M059J (cell line): ENCODE measurements at regions not wholly inside any gene's neighbourhood (a gene's known extent, or its start where the extent isn't known, plus 50 kb on each side); places are given as distances from the start of the nearest gene placed in this dataset.

Source experiments
- DNase-seq: peaks from one replicate; pipeline ENCODE4 v3.0.0-alpha.2; 2012; ENCODE audit warnings: low read depth

- DNase-seq = peak; percentile 94
Observed at GRCh38 chr2:235170016-235170415, 218.2 kb downstream of the SH3BP4 start.

DNA sequence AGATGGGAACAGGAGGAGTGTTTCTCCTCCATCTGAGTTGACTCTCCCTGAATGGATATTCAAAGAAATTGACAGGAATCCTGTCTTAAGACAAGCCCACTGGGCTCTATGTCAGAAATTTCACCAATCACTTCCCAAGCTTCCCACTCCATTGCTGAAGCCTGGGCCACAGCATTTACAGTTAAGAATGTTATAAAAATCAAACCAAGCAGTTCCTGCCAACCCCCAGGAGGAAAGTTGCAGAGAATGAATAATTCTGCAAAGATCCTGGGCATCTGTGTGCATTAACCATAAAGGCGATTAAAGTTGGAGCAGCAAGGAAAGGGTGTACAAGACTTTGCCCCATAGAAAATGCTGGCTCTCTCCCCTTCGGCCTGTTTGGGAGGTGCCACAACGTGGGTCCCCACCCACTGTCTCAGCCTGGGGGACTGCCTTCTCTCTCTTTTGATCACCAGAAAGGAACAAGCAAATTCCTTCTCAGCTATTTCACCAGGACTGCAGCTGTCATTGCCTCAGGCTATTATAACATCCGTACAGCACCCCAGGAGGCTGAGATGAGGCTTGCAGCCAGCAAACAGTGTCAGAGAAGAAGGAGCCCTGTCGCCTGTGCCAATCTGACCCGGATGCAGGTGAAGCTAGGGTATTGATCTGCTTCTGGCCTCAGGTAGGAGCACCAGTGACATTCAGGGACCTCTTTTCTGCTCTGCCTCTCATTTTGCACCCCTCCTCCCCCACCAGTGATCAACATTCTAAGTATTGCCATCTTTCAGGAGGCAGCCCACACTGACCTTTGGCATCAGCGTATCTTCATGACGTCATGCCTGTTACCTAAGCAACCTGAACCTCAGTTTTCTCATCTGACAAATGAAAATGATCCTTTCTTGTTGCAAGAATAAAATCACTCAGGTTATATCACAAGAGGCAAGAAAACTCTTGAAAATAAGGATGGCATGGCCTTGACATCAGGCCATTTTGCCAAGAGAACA, 219.0 kb downstream of the SH3BP4 start:
- DNase-seq = peak; percentile 94

- DNase-seq = peak; percentile 81
Observed at GRCh38 chr2:235171550-235172031, 219.8 kb downstream of the SH3BP4 start.

DNA sequence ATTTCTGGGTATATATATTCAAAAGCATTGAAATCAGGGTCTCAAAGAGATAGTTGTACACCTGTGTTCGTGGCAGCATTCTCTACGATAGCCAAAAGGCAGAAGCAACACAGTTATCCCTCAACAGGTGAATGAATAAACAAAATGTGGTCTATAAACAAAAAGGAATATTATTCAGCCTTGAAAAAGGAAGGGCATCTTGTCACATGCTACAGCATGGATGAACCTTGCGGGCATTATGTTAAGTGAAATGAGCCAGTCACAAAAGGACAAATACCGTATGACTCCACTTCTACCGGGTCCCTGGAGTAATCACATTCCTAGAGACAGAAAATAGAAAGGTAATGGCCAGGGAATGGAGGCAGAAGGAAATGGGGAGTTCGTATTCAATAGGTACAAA, 228.8 kb downstream of the SH3BP4 start:
- DNase-seq = no peak

DNA sequence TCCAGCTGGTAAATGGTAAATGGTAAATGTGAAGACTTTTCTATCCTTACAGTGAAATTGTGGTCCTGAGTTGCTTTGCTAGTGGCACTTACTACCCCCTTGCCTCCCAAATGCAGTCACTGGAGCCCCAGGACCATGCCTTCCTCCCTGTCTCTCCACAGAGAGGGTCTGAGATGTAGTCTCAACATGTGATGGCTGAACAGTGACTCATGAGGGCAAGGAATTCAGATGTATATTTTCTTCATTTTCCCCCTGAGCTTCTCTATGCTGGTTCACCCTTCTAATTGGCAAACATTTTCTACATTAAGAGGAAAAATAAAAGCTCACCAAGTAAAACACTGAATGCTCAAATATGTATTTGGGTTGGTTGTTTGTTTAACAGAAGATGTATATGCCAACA, 232.0 kb downstream of the SH3BP4 start:
- DNase-seq = no peak

DNA sequence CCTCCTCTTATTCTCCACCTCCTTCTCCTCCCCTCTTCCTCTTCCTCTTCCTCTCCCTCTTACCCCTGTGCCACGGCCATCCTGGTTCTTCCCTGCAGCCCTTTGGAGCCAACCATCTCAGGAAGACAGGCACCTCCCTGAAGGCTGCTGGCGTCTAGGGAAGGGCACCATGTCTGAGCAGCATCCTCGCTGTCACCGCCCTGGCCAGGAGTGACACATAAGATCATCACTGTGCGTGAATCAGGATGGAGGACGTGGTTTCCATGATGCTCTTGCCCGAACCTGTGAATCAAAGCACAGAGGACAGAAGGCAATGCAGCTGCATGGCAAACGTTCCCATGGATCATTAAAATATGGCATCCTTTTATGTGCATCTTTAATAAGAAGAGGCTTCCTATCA, 236.0 kb downstream of the SH3BP4 start:
- no peak for DNase-seq

DNA sequence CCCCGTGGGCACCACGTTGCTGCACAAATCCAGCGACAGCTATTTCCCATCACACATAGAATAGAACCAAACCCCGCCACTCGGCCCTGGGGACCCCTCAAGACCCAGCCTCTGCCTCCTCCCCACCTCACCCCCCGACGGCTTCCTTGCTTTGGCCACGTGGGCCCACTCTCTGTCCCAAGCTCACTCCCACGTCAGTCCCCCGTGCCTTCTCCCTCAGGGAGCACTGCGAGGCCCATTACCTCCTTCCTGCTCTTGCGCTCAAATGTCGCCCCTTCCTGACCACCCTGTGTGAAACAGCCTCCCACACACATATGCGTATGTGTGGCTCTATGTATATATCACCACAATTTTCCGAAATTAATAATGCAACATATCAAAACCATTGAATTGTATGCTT, 239.7 kb downstream of the SH3BP4 start:
- DNase-seq = no peak

DNA sequence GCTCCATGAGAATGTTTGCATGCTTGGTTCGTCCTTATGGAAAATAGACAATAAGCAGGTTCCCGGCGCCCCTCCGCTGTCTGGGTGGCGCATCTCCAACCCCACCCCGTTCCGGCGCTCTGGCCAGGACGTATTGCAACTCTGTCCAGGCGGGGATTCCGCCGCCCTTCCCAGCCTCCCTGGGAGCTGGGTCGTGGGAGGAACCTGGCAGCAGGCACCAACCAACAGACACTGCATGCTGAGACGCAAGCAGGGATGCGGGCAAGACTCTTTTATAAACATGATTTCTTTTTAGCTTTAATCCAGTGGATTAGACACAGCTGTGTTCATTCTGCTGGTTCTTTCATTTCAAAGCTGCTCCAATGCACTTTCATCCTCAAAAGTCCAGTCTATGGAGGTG, 240.2 kb downstream of the SH3BP4 start:
- DNase-seq = no peak

- no peak for DNase-seq
Observed at GRCh38 chr2:235194351-235194750, 242.5 kb downstream of the SH3BP4 start.

DNA sequence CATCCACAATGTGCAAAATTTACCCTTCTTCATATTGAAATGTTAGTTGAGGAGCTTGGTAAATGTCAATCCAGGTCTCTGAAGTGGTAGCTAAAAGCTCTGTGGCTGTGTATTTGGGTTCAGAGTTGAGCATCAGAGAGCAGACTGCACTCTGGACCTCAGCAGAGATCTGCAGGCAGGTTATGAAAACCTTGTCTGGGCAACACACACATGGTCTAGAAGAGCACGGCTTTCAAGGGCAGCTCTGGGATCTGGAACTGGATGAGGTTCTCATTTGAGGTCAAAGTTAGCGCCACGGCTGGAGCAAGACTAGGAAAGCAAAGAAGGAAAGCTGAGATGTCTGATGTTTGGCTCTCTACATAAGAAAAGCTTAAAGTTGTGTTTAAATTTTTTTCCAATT, 243.0 kb downstream of the SH3BP4 start:
- DNase-seq = no peak

DNA sequence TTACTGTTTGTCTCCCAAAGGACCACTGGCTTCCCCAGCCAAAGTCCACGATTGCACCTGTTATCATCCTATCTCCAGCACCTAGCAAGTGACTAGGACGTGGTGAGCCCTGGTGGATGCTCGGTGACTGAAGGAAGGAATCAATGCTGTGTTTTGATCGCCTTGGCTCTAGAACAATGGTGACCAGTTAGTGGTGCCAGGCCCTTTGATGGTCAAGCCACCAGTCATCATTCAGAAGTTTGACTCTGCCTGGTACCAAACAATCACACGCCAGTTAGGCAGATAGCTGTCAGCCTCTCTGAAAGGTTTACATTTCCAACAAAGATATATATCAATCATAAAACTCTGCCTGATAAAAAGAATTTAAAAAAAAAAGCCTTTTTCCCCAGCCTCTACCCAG, 244.1 kb downstream of the SH3BP4 start:
- DNase-seq = no peak

DNA sequence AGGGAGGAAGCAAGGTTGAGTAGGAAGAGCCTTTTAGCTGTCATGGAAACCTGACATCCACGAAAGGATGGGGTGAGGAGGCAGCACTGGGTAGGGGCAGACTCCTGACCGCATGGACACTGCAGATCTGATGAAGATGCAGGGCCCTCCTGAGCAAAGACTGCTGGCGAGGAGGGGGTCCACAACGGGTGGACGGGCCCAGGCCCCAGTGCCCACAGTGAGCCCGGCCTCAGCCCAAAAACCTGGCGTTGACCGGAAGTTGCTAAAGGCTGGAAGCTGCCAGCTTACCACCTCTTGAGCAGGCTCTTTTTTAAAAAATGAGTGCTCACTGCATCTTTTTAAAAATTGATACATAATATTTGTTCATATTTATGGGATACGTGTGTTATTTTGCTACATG, 247.3 kb downstream of the SH3BP4 start:
- no peak for DNase-seq

GRCh38 chr2:235200216-235200615, 248.4 kb downstream of the SH3BP4 start:
- DNase-seq = no peak

DNA sequence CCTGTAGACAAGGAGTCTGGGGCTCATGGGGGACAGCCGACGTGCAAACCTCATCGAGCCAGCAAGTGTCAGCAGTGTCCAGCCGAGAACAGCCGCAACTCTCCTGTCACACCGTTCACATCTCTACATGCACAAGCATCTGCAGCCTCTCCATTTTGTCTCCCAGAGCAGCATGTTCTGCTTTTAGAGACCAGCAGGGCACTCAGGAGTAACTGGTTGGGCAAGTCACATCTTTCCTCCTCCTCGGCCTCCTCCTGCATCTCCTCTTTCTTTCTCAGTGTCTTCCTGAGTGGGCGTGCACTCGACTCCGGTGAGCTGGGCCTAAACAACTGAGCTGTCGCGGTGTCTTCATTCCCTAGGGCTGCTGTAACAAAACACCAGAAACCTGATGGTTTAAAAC, 249.9 kb downstream of the SH3BP4 start:
- DNase-seq = no peak

- peak; percentile 21 for DNase-seq
Observed at GRCh38 chr2:235204948-235205347, 253.1 kb downstream of the SH3BP4 start.

GRCh38 chr2:235206399-235206798, 254.6 kb downstream of the SH3BP4 start:
- no peak for DNase-seq

GRCh38 chr2:235206980-235207579, 255.3 kb downstream of the SH3BP4 start:
- peak; percentile 17 for DNase-seq

DNA sequence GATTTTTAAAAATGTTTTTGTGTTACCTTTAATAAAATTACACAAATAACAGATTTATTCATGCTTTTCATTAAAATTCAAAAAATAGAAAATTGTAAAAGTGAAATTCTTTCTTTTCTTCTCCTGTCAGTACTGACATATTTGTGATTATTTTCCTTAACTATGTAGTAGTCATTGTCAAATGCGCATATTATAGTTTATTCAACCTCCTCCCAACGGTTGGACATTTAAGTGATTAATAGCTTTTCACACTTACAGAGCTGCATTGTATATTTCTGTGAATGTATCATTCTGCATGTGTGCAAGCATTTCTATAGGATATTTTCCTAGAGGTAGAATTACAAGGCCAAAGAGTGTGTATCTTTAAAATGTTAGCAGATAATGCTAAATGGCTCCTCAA, 259.2 kb downstream of the SH3BP4 start:
- no peak for DNase-seq

- no peak for DNase-seq
Observed at GRCh38 chr2:235212501-235213158, 260.8 kb downstream of the SH3BP4 start.

DNA sequence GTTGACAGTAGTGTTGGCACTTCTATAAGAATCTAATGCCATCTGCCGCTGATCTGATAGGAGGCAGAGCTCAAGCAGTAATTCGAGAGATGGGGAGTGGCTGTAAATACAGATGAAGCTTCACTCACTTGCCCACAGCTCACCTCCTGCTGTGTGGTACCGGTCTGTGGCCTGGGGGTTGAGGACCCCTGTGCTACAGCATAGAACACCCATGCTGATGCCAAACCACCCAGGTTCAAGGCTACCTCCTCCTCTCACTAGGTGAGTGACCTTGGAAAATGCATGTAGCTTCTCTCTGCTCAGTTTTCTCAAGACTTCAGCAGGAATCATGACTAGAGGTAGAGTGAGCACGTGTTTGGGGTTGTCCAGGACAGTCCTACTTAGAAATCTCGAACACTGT, 263.4 kb downstream of the SH3BP4 start:
- DNase-seq = no peak

GRCh38 chr2:235216901-235217300, 265.1 kb downstream of the SH3BP4 start:
- no peak for DNase-seq

DNA sequence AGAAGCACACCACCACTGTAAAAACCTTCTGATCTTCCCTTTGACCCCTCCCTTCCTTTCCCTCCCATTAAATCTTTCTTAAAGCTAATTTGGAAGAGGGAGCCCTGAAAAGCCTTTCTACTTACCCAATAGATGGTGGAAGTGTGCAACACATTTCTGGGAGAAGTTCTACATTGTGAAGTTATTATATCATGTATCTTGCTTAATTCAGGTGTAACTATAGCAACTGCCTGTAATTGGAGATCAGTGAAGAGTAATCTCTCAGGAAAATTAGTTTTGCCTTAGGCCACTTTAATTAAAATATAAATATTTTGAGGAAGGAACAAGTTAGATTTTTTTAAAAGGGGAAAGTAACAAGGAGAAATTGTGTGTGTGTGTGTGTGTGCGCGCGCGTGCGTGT, 266.0 kb downstream of the SH3BP4 start:
- DNase-seq = peak; percentile 46

DNA sequence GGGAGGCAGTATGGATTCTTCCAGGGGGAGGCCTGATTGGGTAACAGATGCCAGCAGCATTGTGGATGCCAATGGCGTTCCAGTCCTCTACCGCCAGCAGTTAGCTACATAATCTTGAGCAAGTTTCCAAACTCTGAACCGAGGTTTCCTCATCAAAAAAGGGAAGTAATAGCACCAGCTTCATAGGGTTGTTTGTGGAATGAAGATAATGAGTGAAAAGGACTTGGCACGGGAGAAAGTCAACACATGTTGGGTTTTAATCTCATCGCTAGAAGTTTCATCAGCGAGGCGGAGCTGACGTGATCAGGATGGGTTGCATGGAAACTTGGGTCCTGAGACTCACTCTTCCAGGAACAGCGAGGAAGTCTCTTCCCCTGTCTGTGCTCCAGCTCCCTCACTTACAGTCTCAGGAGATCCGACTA, 266.7 kb downstream of the SH3BP4 start:
- DNase-seq = no peak
